RCC 7860 (cell line): ENCODE measurements at regions not wholly inside any gene's neighbourhood (a gene's known extent, or its start where the extent isn't known, plus 50 kb on each side); places are given as distances from the start of the nearest gene placed in this dataset.
"Not testable (repeated sequence)": the region's sequence is repeated elsewhere in the genome, so short reads cannot be mapped to it uniquely, and the experiment has no call there.

Experiments used
- DNase-seq: peaks from one replicate; pipeline ENCODE4 v3.0.0-alpha.2; 2015; ENCODE audit warnings: low spot score
- FAIRE-seq: peaks from 2 replicates; lab custom pipeline; 2012; peaks lifted over from hg19 to GRCh38; lab: Jason Lieb, UNC

- FAIRE-seq, result no peak
- no peak for DNase-seq
Measured at GRCh38 chr18:45337477-45337876, 277.8 kb upstream of the SLC14A2 start.

GRCh38 chr18:45339810-45340550 is 275.3 kb upstream of the SLC14A2 start:
- no peak for FAIRE-seq
- DNase-seq, result no peak

- DNase-seq (peak; percentile 6), FAIRE-seq (no peak)
Measured at GRCh38 chr18:45340884-45341283, 274.4 kb upstream of the SLC14A2 start.

GRCh38 chr18:45341454-45341853 is 273.8 kb upstream of the SLC14A2 start:
- DNase-seq (no peak), FAIRE-seq (no peak)

- DNase-seq (no peak), FAIRE-seq (no peak)
Measured at GRCh38 chr18:45342166-45342565, 273.1 kb upstream of the SLC14A2 start.

- FAIRE-seq, result no peak
- no peak for DNase-seq
Measured at GRCh38 chr18:45342653-45343052, 272.6 kb upstream of the SLC14A2 start.

- no peak for FAIRE-seq
- no peak for DNase-seq
Measured at GRCh38 chr18:45343365-45343764, 271.9 kb upstream of the SLC14A2 start.

GRCh38 chr18:45344680-45345079 is 270.6 kb upstream of the SLC14A2 start:
- not testable (repeated sequence) for FAIRE-seq, DNase-seq

- FAIRE-seq, result no peak
Measured at GRCh38 chr18:45349019-45349418, 266.3 kb upstream of the SLC14A2 start.

GRCh38 chr18:45349467-45349866 is 265.8 kb upstream of the SLC14A2 start:
- DNase-seq (no peak), FAIRE-seq (no peak)

More at GRCh38 chr18:45349019-45349418, 266.3 kb upstream of the SLC14A2 start:
- no peak for DNase-seq

GRCh38 chr18:45350404-45351156 is 264.7 kb upstream of the SLC14A2 start:
- FAIRE-seq, result no peak
- no peak for DNase-seq

- no peak for FAIRE-seq
- no peak for DNase-seq
Measured at GRCh38 chr18:45352874-45353273, 262.4 kb upstream of the SLC14A2 start.

GRCh38 chr18:45353530-45353929 is 261.7 kb upstream of the SLC14A2 start:
- DNase-seq, result no peak
- FAIRE-seq, result no peak

- no peak for DNase-seq
- no peak for FAIRE-seq
Measured at GRCh38 chr18:45355944-45356520, 259.2 kb upstream of the SLC14A2 start.

GRCh38 chr18:45357686-45358470 is 257.4 kb upstream of the SLC14A2 start:
- peak; percentile 7 for FAIRE-seq
- DNase-seq, result peak; percentile 19

GRCh38 chr18:45359275-45360009 is 255.8 kb upstream of the SLC14A2 start:
- peak; percentile 45 for DNase-seq
- FAIRE-seq, result peak; percentile 20

GRCh38 chr18:45361125-45361851 is 254.0 kb upstream of the SLC14A2 start:
- DNase-seq (no peak), FAIRE-seq (no peak)

- FAIRE-seq (no peak), DNase-seq (no peak)
Measured at GRCh38 chr18:45363196-45363595, 252.1 kb upstream of the SLC14A2 start.

- DNase-seq, result no peak
- FAIRE-seq, result no peak
Measured at GRCh38 chr18:45365835-45366234, 249.4 kb upstream of the SLC14A2 start.
